K562 (cell line): ENCODE measurements at regions not wholly inside any gene's neighbourhood (a gene's known extent, or its start where the extent isn't known, plus 50 kb on each side); places are given as distances from the start of the nearest gene placed in this dataset.

ENCODE experiments used
- ATAC-seq: fragments of 200-7000 bp; cut with Tn5 transposase; 3 replicates; pipeline ENCODE4 v1.9.1; 2020; ENCODE audit warnings: moderate library complexity
- BruUV-seq: library from RNA; stranded (reverse); fragments of 400-500 nt; replicated peaks from 2 replicates; lab custom pipeline; 2021; lab: Mats Ljungman, UMichigan
- CTCF ChIA-PET: fragments of 300-600 bp; formaldehyde crosslinking; extraction: SDS; loops from one replicate; lab custom pipeline; 2021; ENCODE audit warnings: low intra/inter-chr PET ratio; lab: Yijun Ruan, JAX
- POLR2A ChIA-PET: fragments of 300-600, 350-650 bp; sonication (Branson Sonifier 250); formaldehyde crosslinking; extraction: SDS; loops from one replicate; lab custom pipeline; 2021; ENCODE audit warnings: antibody characterized with exemption, inconsistent platforms; lab: Yijun Ruan, JAX
- DNase-seq, 4 experiments: peaks; one replicate each; pipeline versions ENCODE4 v3.0.0 to v3.0.0-alpha.2; 2011 to 2018; ENCODE audit warnings: low spot score in 3 of 4, mixed read lengths in 3 of 4; ENCODE audit errors: extremely low read depth in 1 of 4
- FAIRE-seq: peaks from 2 replicates; lab custom pipeline; 2011; peaks lifted over from hg19 to GRCh38; lab: Jason Lieb, UNC
- H2AFZ ChIP-seq: 2 replicates; pipeline ENCODE4 v1.6.0; 2011; ENCODE audit warnings: low read depth, low read length, control low read depth, inconsistent platforms
- H3K27ac ChIP-seq: fragments of 200-600 bp; 3 replicates; pipeline ENCODE4 v1.8.0; 2011; ENCODE audit warnings: low read depth, mild to moderate bottlenecking, control low read depth, inconsistent platforms, low read length, moderate library complexity, mixed read lengths; ENCODE audit errors: extremely low read depth
- H3K27me3 ChIP-seq, 2 experiments: fragments of 300-600 bp in 1 of 2; 2 replicates in 1 of 2; 3 replicates in 1 of 2; pipeline versions ENCODE4 v1.6.0 to v1.8.0; 2011; ENCODE audit warnings: inconsistent platforms in 2 of 2, low read length in 2 of 2, mild to moderate bottlenecking in 1 of 2, mixed read lengths in 1 of 2, moderate library complexity in 1 of 2; ENCODE audit not compliant: control insufficient read depth in 2 of 2, insufficient read depth in 2 of 2
- H3K36me3 ChIP-seq: fragments of 300-600 bp; 3 replicates; pipeline ENCODE4 v1.8.0; 2011; ENCODE audit warnings: mild to moderate bottlenecking, low read length, inconsistent platforms; ENCODE audit not compliant: control insufficient read depth, insufficient read depth
- H3K4me1 ChIP-seq, 2 experiments: fragments of 200-600 bp in 1 of 2; replicated peaks in 1 of 2; 2 replicates in 1 of 2; 3 replicates in 1 of 2; pipeline versions ENCODE4 v1.5.1 to v1.8.0; 2011; ENCODE audit warnings: inconsistent platforms in 2 of 2, low read length in 2 of 2, mild to moderate bottlenecking in 1 of 2, mixed read lengths in 1 of 2, moderate library complexity in 1 of 2; ENCODE audit not compliant: control insufficient read depth in 2 of 2, insufficient read depth in 2 of 2
- H3K4me2 ChIP-seq: 2 replicates; pipeline ENCODE4 v1.6.1; 2011; ENCODE audit warnings: low read length, control low read depth, inconsistent platforms, mixed read lengths; ENCODE audit not compliant: insufficient read depth
- H3K4me3 ChIP-seq: fragments of 200-600 bp; sonication (generic), shearing (Covaris generic); 2 replicates; pipeline ENCODE4 v1.5.1; 2016; ENCODE audit warnings: control low read depth, inconsistent platforms
- H3K79me2 ChIP-seq: fragments of 200-600 bp; 3 replicates; pipeline ENCODE4 v1.8.0; 2011; ENCODE audit warnings: low read length, inconsistent platforms; ENCODE audit not compliant: control insufficient read depth, insufficient read depth
- H3K9ac ChIP-seq, 2 experiments: 2 replicates each; pipeline versions ENCODE4 v1.6.0 to v1.6.1; 2011; ENCODE audit warnings: low read depth in 2 of 2, low read length in 2 of 2, control low read depth in 1 of 2, inconsistent platforms in 1 of 2, mild to moderate bottlenecking in 1 of 2, mixed read lengths in 1 of 2; ENCODE audit not compliant: insufficient read depth in 1 of 2
- H3K9me1 ChIP-seq: one replicate; pipeline ENCODE4 v1.6.0; 2011; ENCODE audit warnings: inconsistent platforms, mild to moderate bottlenecking, low read length, moderate library complexity; ENCODE audit not compliant: control insufficient read depth, insufficient read depth
- H3K9me3 ChIP-seq: replicated peaks from 2 replicates; pipeline ENCODE4 v1.5.1; 2011; ENCODE audit warnings: low read depth, low read length, inconsistent platforms; ENCODE audit not compliant: control insufficient read depth, insufficient read depth
- H4K20me1 ChIP-seq: replicated peaks from 2 replicates; pipeline ENCODE4 v1.6.1; 2011; ENCODE audit warnings: low read length, inconsistent platforms, mixed read lengths; ENCODE audit not compliant: control insufficient read depth, insufficient read depth
- PHTF2 ChIP-seq: fragments of 250-450 bp; sonication (Bioruptor Pico); IDR thresholded peaks from 2 replicates; pipeline ENCODE4 v1.5.0; 2021; ENCODE audit warnings: mild to moderate bottlenecking
- SPI1 ChIP-seq: IDR thresholded peaks from 2 replicates; pipeline ENCODE4 v1.6.1; 2011; ENCODE audit warnings: low read depth, low read length, control low read depth, borderline replicate concordance
- SRSF9 ChIP-seq: fragments of 200-400 bp; formaldehyde crosslinking; IDR thresholded peaks from 2 replicates; pipeline ENCODE4 v1.6.1; 2017; ENCODE audit warnings: low read depth, low read length, borderline replicate concordance
- USF2 ChIP-seq: sonication (generic); formaldehyde crosslinking; IDR thresholded peaks from 2 replicates; pipeline ENCODE4 v1.5.0; 2020; ENCODE audit warnings: missing genetic modification reagents
- ZBTB33 ChIP-seq: sonication (generic); formaldehyde crosslinking; IDR thresholded peaks from 2 replicates; pipeline ENCODE4 v1.8.1; 2023; ENCODE audit warnings: mild to moderate bottlenecking, missing genetic modification reagents
- ZNF3 ChIP-seq: fragments of 250-450 bp; sonication (Bioruptor Pico); IDR thresholded peaks from 2 replicates; pipeline ENCODE4 v1.5.0; 2021; ENCODE audit warnings: mild to moderate bottlenecking, moderate library complexity
- ZNF395 ChIP-seq: fragments of 200-800 bp; sonication (Bioruptor generic); IDR thresholded peaks from 2 replicates; pipeline ENCODE4 v1.6.1; 2017; ENCODE audit warnings: missing genetic modification characterization, missing compliant biosample characterization
- WGBS: fragments of 100-300 bp; shearing (Covaris generic); methylation state at CpG from one replicate; pipeline ENCODE4 v1.1.6; 2016; ENCODE audit warnings: low coverage, mixed read lengths; ENCODE audit not compliant: insufficient coverage; ENCODE audit errors: missing lambda C conversion rate; 5-methylcytosine and 5-hydroxymethylcytosine counted together
- in situ Hi-C: fragments of 300-500 bp; cut with MboI; formaldehyde crosslinking; loops from 4 replicates; pipeline ENCODE4 v1.15.0; 2018; ENCODE audit warnings: inconsistent platforms, mixed read lengths
- intact Hi-C: fragments of 100-400 bp; cut with micrococcal nuclease; formaldehyde crosslinking; loops from 2 replicates; pipeline ENCODE4 v1.14.2; 2022

- intact Hi-C loops (no loop called here), in situ Hi-C loops (no loop called here)
- WGBS: 0% methylated on average over 3 of the region's 3 CpGs
- Histone ChIP-seq H4K20me1 (no peaks in the 10 kb centered on the region), H3K36me3 (no peaks in the 10 kb centered on the region), H2AFZ (no peak overlapping the region), H3K9me1 (no peaks in the 10 kb centered on the region), H3K27ac (no peak overlapping the region), H3K4me1 (no peaks in the 10 kb centered on the region), H3K27me3 (no peaks in the 10 kb centered on the region), H3K9me3 (no peaks in the 10 kb centered on the region), H3K9ac (no peak overlapping the region), H3K79me2 (no peaks in the 10 kb centered on the region), H3K4me3 (no peak overlapping the region), H3K4me2 (no peak overlapping the region)
- ChIA-PET CTCF (no interaction called here), POLR2A (no interaction called here)
- no peak for FAIRE-seq
- TF ChIP-seq ZNF3 (CRISPR knock-in tag) (no peak), SPI1 (no peak), PHTF2 (CRISPR knock-in tag) (no peak)
- no peak for ATAC-seq
- no peak for DNase-seq
- no TSS peak for BruUV-seq
Measured at GRCh38 chr16:65601781-65602180, 479.9 kb upstream of the CDH11 start.

- 0% methylated on average over 3 of the region's 3 CpGs for WGBS
- Histone ChIP-seq H3K79me2 (no peaks in the 10 kb centered on the region), H3K9me1 (no peaks in the 10 kb centered on the region), H3K4me2 (no peak overlapping the region), H3K4me1 (no peaks in the 10 kb centered on the region), H4K20me1 (no peaks in the 10 kb centered on the region), H3K9me3 (no peaks in the 10 kb centered on the region), H3K9ac (no peak overlapping the region), H3K27me3 (no peaks in the 10 kb centered on the region), H3K4me3 (no peak overlapping the region), H3K27ac (no peak overlapping the region), H2AFZ (no peak overlapping the region), H3K36me3 (no peaks in the 10 kb centered on the region)
- intact Hi-C loops (no loop called here), in situ Hi-C loops (no loop called here)
- POLR2A ChIA-PET: no interaction called here
- TF ChIP-seq USF2 (CRISPR knock-in tag): no peak
- TF ChIP-seq SRSF9: no peak
- no peak for TF ChIP-seq ZBTB33 (CRISPR knock-in tag)
- no peak for TF ChIP-seq ZNF395 (CRISPR knock-in tag)
- no peak for FAIRE-seq
- DNase-seq: no peak
- CTCF ChIA-PET: no interaction called here
- no peak for ATAC-seq
- BruUV-seq: no TSS peak
Measured at GRCh38 chr16:65600629-65601028, 478.8 kb upstream of the CDH11 start.
